BE2C (cell line): ENCODE measurements at regions not wholly inside any gene's neighbourhood (a gene's known extent, or its start where the extent isn't known, plus 50 kb on each side); places are given as distances from the start of the nearest gene placed in this dataset.

Source experiments
- DNase-seq: peaks from one replicate; pipeline ENCODE4 v3.0.0-alpha.2; 2020
- H3K27me3 ChIP-seq: fragments of 250-450 bp; sonication (Bioruptor Pico); 2 replicates; pipeline ENCODE4 v1.5.1; 2020; ENCODE audit warnings: mild to moderate bottlenecking
- H3K36me3 ChIP-seq: fragments of 250-450 bp; sonication (Bioruptor Pico); 2 replicates; pipeline ENCODE4 v1.5.1; 2020; ENCODE audit warnings: mild to moderate bottlenecking
- H3K4me1 ChIP-seq: fragments of 250-450 bp; sonication (Bioruptor Pico); 2 replicates; pipeline ENCODE4 v1.5.1; 2020
- H3K4me3 ChIP-seq: 2 replicates; pipeline ENCODE4 v1.5.1; 2011; ENCODE audit warnings: low read depth, low read length
- H3K9me3 ChIP-seq: fragments of 250-450 bp; sonication (Bioruptor Pico); 2 replicates; pipeline ENCODE4 v1.5.1; 2020
- TF ChIP-seq, protein P1 (sequence below): IDR thresholded peaks from 2 replicates; pipeline ENCODE4 v1.5.1; 2012; ENCODE audit warnings: mild to moderate bottlenecking, low read depth, low read length

DNA sequence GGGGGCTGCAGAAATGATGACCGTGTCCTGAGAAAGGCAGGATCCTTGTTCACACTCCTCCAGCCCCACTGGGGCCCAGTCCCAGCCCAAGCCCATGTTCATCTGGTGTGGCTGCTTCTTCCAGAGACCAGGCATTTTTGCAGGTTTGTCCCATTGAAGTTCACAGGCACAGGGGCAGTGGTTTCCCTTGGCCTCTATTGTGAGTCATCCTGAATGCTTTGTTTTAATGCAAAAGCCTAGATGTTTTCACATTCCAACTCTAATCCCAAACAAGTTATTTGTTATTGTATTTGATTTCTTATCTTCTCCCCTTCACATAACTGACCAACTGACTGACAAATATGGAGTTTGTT lies 426.4 kb upstream of the ID2 start:
- Histone ChIP-seq H3K9me3 (peaks cover under 1% of the 10 kb centered on the region; the same call in 1 of the 2 replicates), H3K4me1 (peaks cover under 1% of the 10 kb centered on the region; the same call in 1 of the 2 replicates), H3K36me3 (no peaks in the 10 kb centered on the region), H3K4me3 (no peak overlapping the region), H3K27me3 (no peaks in the 10 kb centered on the region)
- TF ChIP-seq, protein P1, sequence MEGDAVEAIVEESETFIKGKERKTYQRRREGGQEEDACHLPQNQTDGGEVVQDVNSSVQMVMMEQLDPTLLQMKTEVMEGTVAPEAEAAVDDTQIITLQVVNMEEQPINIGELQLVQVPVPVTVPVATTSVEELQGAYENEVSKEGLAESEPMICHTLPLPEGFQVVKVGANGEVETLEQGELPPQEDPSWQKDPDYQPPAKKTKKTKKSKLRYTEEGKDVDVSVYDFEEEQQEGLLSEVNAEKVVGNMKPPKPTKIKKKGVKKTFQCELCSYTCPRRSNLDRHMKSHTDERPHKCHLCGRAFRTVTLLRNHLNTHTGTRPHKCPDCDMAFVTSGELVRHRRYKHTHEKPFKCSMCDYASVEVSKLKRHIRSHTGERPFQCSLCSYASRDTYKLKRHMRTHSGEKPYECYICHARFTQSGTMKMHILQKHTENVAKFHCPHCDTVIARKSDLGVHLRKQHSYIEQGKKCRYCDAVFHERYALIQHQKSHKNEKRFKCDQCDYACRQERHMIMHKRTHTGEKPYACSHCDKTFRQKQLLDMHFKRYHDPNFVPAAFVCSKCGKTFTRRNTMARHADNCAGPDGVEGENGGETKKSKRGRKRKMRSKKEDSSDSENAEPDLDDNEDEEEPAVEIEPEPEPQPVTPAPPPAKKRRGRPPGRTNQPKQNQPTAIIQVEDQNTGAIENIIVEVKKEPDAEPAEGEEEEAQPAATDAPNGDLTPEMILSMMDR: no peak
- DNase-seq: no peak

DNA sequence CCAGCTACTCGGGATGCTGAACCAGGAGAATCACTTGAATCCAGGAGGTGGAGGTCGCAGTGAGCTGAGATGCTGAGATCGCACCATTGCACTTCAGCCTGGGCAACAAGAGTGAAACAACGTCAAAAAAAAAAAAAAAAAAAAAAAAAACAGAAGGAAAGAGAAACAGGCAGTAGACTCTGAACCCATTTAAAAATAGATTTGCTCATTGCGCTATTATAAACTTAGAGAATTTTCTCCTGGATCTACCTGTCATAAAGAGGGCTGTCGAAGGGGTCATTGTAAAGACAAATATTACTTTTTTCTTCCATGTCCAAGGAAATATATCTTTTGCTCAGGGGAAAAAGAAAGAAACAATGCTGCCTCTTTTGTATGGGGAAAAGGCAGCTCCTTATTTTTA lies 425.0 kb upstream of the ID2 start:
- no peak for DNase-seq
- Histone ChIP-seq H3K27me3 (no peaks in the 10 kb centered on the region), H3K9me3 (no peaks in the 10 kb centered on the region), H3K4me3 (no peak overlapping the region), H3K36me3 (no peaks in the 10 kb centered on the region), H3K4me1 (0 out of 2 replicates have a peak, but pooled peaks cover 2% of the 10 kb centered on the region)
- TF ChIP-seq, protein P1: no peak

DNA sequence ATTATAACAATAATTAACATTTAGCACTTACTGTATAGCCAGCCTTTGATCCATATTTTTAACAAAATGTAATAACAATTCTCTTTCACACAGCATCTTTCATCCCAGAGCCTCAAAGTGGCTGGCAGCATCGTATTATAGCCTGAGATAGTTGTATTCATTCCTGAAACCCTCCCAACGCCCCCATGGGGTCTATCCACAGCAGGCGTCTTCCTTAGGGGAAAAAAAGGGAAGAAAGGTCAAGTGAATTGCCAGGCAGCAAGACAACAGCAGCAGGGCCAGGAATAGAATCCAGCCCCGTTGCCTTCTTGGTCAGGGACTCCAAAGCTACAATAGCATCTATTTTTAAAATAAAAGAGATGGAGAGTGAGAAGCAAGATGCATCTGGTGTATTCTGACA lies 424.4 kb upstream of the ID2 start:
- TF ChIP-seq, protein P1: no peak
- no peak for DNase-seq
- no peaks in the 10 kb centered on the region for H3K36me3 ChIP-seq
- H3K4me1 ChIP-seq: 0 out of 2 replicates have a peak, but pooled peaks cover 2% of the 10 kb centered on the region
- H3K4me3 ChIP-seq: no peak overlapping the region
- H3K27me3 ChIP-seq: no peaks in the 10 kb centered on the region
- no peaks in the 10 kb centered on the region for H3K9me3 ChIP-seq

DNA sequence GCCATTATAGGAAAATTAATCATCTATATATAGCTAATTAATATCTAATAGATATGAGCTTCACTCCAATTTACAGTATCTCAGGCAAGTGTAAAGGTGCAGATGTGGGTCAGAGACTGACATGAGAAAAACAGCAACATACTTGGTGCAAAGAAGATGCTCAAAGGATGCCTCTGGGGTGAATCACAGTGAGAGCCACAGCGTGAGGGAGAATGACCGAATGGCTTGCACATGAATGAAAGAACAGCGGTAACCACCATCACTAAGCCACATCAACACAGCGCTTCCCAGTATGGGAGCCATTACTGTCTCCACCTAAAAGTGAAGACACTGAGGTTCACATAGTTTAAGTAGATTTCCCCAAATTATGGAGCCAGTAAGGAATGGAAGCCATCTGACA lies 423.4 kb upstream of the ID2 start:
- Histone ChIP-seq H3K9me3 (no peaks in the 10 kb centered on the region), H3K27me3 (no peaks in the 10 kb centered on the region), H3K36me3 (no peaks in the 10 kb centered on the region), H3K4me3 (no peak overlapping the region), H3K4me1 (peaks cover 7% of the 10 kb centered on the region; the same call in 1 of the 2 replicates)
- TF ChIP-seq, protein P1: no peak
- no peak for DNase-seq

DNA sequence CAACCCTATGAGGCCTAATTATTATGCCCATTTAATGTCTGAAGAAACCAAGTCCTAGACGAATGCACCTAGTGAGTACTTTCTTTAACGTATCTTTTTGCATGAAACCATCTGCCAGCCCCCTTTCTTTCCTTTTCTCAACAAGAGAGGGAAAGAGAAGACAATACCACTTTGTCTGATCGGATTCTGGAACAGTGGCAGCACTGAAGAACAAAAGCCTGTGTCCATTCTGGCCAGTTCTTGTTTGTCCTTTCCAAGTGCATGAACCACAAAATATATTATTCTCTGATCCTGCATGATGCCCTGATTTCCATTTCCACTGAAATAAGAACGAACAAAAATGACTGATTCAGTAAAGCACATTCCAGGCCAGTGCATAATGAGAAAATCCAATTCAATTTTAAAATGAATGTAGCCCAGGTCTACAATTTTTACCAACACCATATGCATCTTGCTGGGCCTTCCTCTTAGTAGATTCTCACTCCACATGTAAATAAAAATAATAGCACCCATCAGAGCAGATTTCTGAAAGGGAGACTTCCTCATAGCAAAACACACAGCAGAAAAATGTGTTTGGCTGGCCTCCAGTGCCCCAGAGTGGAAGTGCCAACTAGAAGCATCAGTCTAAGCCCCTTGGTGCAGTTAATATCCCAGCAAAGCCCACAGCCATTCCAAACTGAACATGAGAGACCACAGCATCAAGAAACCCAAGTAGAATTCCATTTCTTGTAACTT lies 422.6 kb upstream of the ID2 start:
- TF ChIP-seq, protein P1: no peak
- no peak for DNase-seq
- Histone ChIP-seq H3K4me3 (no peak overlapping the region), H3K4me1 (peaks cover 7% of the 10 kb centered on the region; the same call in 1 of the 2 replicates), H3K36me3 (no peaks in the 10 kb centered on the region), H3K27me3 (no peaks in the 10 kb centered on the region), H3K9me3 (no peaks in the 10 kb centered on the region)

DNA sequence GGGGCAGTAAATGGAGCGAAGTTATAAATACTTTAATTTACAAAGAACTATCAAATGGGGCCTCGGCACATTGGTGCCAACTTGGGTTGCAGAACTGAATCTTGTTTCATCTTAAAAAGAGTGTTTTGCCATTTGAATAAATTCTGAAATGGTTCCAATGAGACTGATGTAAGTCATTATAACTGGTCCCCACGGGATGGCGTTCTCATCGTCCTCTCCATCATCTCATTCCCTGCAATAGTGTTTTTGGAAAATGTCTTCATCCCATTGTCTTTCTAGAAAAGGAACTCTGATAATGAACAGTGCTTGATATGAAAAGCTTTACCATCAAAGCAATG lies 422.0 kb upstream of the ID2 start:
- H3K4me1 ChIP-seq: peaks cover 7% of the 10 kb centered on the region; the same call in 1 of the 2 replicates
- H3K9me3 ChIP-seq: no peaks in the 10 kb centered on the region
- DNase-seq: no peak
- no peak overlapping the region for H3K4me3 ChIP-seq
- TF ChIP-seq, protein P1: no peak
- H3K36me3 ChIP-seq: no peaks in the 10 kb centered on the region
- H3K27me3 ChIP-seq: no peaks in the 10 kb centered on the region
